K562 (cell line): ENCODE measurements at regions not wholly inside any gene's neighbourhood (a gene's known extent, or its start where the extent isn't known, plus 50 kb on each side); places are given as distances from the start of the nearest gene placed in this dataset.

Experiments used
- ATAC-seq: fragments of 200-7000 bp; cut with Tn5 transposase; 3 replicates; pipeline ENCODE4 v1.9.1; 2020; ENCODE audit warnings: moderate library complexity
- BruUV-seq: library from RNA; stranded (reverse); fragments of 400-500 nt; replicated peaks from 2 replicates; lab custom pipeline; 2021; lab: Mats Ljungman, UMichigan
- CTCF ChIA-PET: fragments of 300-600 bp; formaldehyde crosslinking; extraction: SDS; loops from one replicate; lab custom pipeline; 2021; ENCODE audit warnings: low intra/inter-chr PET ratio; lab: Yijun Ruan, JAX
- POLR2A ChIA-PET: fragments of 300-600, 350-650 bp; sonication (Branson Sonifier 250); formaldehyde crosslinking; extraction: SDS; loops from one replicate; lab custom pipeline; 2021; ENCODE audit warnings: antibody characterized with exemption, inconsistent platforms; lab: Yijun Ruan, JAX
- DNase-seq, 4 experiments: peaks; one replicate each; pipeline versions ENCODE4 v3.0.0 to v3.0.0-alpha.2; 2011 to 2018; ENCODE audit warnings: low spot score in 3 of 4, mixed read lengths in 3 of 4; ENCODE audit errors: extremely low read depth in 1 of 4
- FAIRE-seq: peaks from 2 replicates; lab custom pipeline; 2011; peaks lifted over from hg19 to GRCh38; lab: Jason Lieb, UNC
- H2AFZ ChIP-seq: 2 replicates; pipeline ENCODE4 v1.6.0; 2011; ENCODE audit warnings: low read depth, low read length, control low read depth, inconsistent platforms
- H3K27ac ChIP-seq: fragments of 200-600 bp; 3 replicates; pipeline ENCODE4 v1.8.0; 2011; ENCODE audit warnings: low read depth, mild to moderate bottlenecking, control low read depth, inconsistent platforms, low read length, moderate library complexity, mixed read lengths; ENCODE audit errors: extremely low read depth
- H3K27me3 ChIP-seq, 2 experiments: fragments of 300-600 bp in 1 of 2; 2 replicates in 1 of 2; 3 replicates in 1 of 2; pipeline versions ENCODE4 v1.6.0 to v1.8.0; 2011; ENCODE audit warnings: inconsistent platforms in 2 of 2, low read length in 2 of 2, mild to moderate bottlenecking in 1 of 2, mixed read lengths in 1 of 2, moderate library complexity in 1 of 2; ENCODE audit not compliant: control insufficient read depth in 2 of 2, insufficient read depth in 2 of 2
- H3K36me3 ChIP-seq: fragments of 300-600 bp; 3 replicates; pipeline ENCODE4 v1.8.0; 2011; ENCODE audit warnings: mild to moderate bottlenecking, low read length, inconsistent platforms; ENCODE audit not compliant: control insufficient read depth, insufficient read depth
- H3K4me1 ChIP-seq, 2 experiments: fragments of 200-600 bp in 1 of 2; replicated peaks in 1 of 2; 2 replicates in 1 of 2; 3 replicates in 1 of 2; pipeline versions ENCODE4 v1.5.1 to v1.8.0; 2011; ENCODE audit warnings: inconsistent platforms in 2 of 2, low read length in 2 of 2, mild to moderate bottlenecking in 1 of 2, mixed read lengths in 1 of 2, moderate library complexity in 1 of 2; ENCODE audit not compliant: control insufficient read depth in 2 of 2, insufficient read depth in 2 of 2
- H3K4me2 ChIP-seq: 2 replicates; pipeline ENCODE4 v1.6.1; 2011; ENCODE audit warnings: low read length, control low read depth, inconsistent platforms, mixed read lengths; ENCODE audit not compliant: insufficient read depth
- H3K4me3 ChIP-seq: fragments of 200-600 bp; sonication (generic), shearing (Covaris generic); 2 replicates; pipeline ENCODE4 v1.5.1; 2016; ENCODE audit warnings: control low read depth, inconsistent platforms
- H3K79me2 ChIP-seq: fragments of 200-600 bp; 3 replicates; pipeline ENCODE4 v1.8.0; 2011; ENCODE audit warnings: low read length, inconsistent platforms; ENCODE audit not compliant: control insufficient read depth, insufficient read depth
- H3K9ac ChIP-seq, 2 experiments: 2 replicates each; pipeline versions ENCODE4 v1.6.0 to v1.6.1; 2011; ENCODE audit warnings: low read depth in 2 of 2, low read length in 2 of 2, control low read depth in 1 of 2, inconsistent platforms in 1 of 2, mild to moderate bottlenecking in 1 of 2, mixed read lengths in 1 of 2; ENCODE audit not compliant: insufficient read depth in 1 of 2
- H3K9me1 ChIP-seq: one replicate; pipeline ENCODE4 v1.6.0; 2011; ENCODE audit warnings: inconsistent platforms, mild to moderate bottlenecking, low read length, moderate library complexity; ENCODE audit not compliant: control insufficient read depth, insufficient read depth
- H3K9me3 ChIP-seq: replicated peaks from 2 replicates; pipeline ENCODE4 v1.5.1; 2011; ENCODE audit warnings: low read depth, low read length, inconsistent platforms; ENCODE audit not compliant: control insufficient read depth, insufficient read depth
- H4K20me1 ChIP-seq: replicated peaks from 2 replicates; pipeline ENCODE4 v1.6.1; 2011; ENCODE audit warnings: low read length, inconsistent platforms, mixed read lengths; ENCODE audit not compliant: control insufficient read depth, insufficient read depth
- ASH1L ChIP-seq: fragments of 450-650 bp; IDR thresholded peaks from 2 replicates; pipeline ENCODE4 v1.6.1; 2018; ENCODE audit warnings: borderline replicate concordance, mild to moderate bottlenecking, low read depth; ENCODE audit not compliant: partially characterized antibody
- CHD2 ChIP-seq: IDR thresholded peaks from 2 replicates; pipeline ENCODE4 v1.6.1; 2011; ENCODE audit warnings: low read depth, low read length
- FOS ChIP-seq: IDR thresholded peaks from 3 replicates; pipeline ENCODE4 v1.6.1; 2011; ENCODE audit not compliant: insufficient read length; ENCODE audit errors: extremely low read depth
- HDGF ChIP-seq: fragments of 450-650 bp; IDR thresholded peaks from 2 replicates; pipeline ENCODE4 v1.6.1; 2016
- MED1 ChIP-seq: sonication (generic); formaldehyde crosslinking; IDR thresholded peaks from 2 replicates; pipeline ENCODE4 v1.8.1; 2023; ENCODE audit warnings: missing genetic modification reagents, borderline replicate concordance
- NFYB ChIP-seq: IDR thresholded peaks from 2 replicates; pipeline ENCODE4 v1.6.1; 2011; ENCODE audit warnings: mild to moderate bottlenecking, moderate library complexity; ENCODE audit not compliant: insufficient read length; ENCODE audit errors: extremely low read depth
- SP2 ChIP-seq: IDR thresholded peaks from 2 replicates; pipeline ENCODE4 v1.6.1; 2011; ENCODE audit warnings: mild to moderate bottlenecking, low read depth, low read length, moderate library complexity; ENCODE audit not compliant: poor library complexity, severe bottlenecking; ENCODE audit errors: extremely low read depth
- WGBS: fragments of 100-300 bp; shearing (Covaris generic); methylation state at CpG from one replicate; pipeline ENCODE4 v1.1.6; 2016; ENCODE audit warnings: low coverage, mixed read lengths; ENCODE audit not compliant: insufficient coverage; ENCODE audit errors: missing lambda C conversion rate; 5-methylcytosine and 5-hydroxymethylcytosine counted together
- in situ Hi-C: fragments of 300-500 bp; cut with MboI; formaldehyde crosslinking; loops from 4 replicates; pipeline ENCODE4 v1.15.0; 2018; ENCODE audit warnings: inconsistent platforms, mixed read lengths
- intact Hi-C: fragments of 100-400 bp; cut with micrococcal nuclease; formaldehyde crosslinking; loops from 2 replicates; pipeline ENCODE4 v1.14.2; 2022
- TF ChIP-seq, protein P1 (sequence below): IDR thresholded peaks from 3 replicates; pipeline ENCODE4 v1.6.1; 2011; ENCODE audit warnings: borderline replicate concordance, mild to moderate bottlenecking; ENCODE audit not compliant: insufficient read length, insufficient read depth
- TF ChIP-seq, protein P2 (sequence below): fragments of 450-650 bp; IDR thresholded peaks from 2 replicates; pipeline ENCODE4 v1.6.1; 2016
- TF ChIP-seq, protein P3 (sequence below): fragments of 450-650 bp; IDR thresholded peaks from 2 replicates; pipeline ENCODE4 v1.6.1; 2016; ENCODE audit warnings: borderline replicate concordance
- TF ChIP-seq, protein P4 (sequence below), 2 experiments: IDR thresholded peaks in 1 of 2; conservative IDR thresholded peaks in 1 of 2; 2 replicates each; pipeline ENCODE4 v1.6.1; 2016; ENCODE audit warnings: low read depth in 2 of 2, mild to moderate bottlenecking in 1 of 2, missing compliant biosample characterization in 1 of 2, missing genetic modification characterization in 1 of 2, moderate library complexity in 1 of 2

DNA sequence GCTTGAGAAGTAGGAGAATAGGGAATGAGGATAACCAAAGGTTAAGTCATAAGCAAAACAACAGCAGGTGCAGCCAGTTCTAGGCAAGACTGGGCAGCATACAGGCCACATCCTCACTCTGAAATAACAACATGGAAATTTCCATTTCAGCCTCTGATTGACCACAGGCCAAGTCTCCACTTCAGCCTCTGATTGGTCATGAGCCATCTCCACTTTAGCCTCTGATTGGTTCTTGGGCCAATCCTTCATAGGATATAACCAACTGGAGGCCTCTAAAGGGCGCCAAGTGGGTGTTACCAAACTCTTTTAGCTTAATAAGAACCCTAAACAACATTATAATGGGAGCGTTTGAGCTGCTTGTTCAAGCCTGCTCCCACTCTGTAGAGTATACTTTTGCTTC, 512.0 kb downstream of the NPIPA7 start:
- H4K20me1 ChIP-seq: no peaks in the 10 kb centered on the region
- DNase-seq (peak in 2 of 4 experiments; percentile 13 to 27), ATAC-seq (peak; percentile 74), FAIRE-seq (no peak)
- no peaks in the 10 kb centered on the region for H3K79me2 ChIP-seq
- no peaks in the 10 kb centered on the region for H3K9me1 ChIP-seq
- H3K36me3 ChIP-seq: no peaks in the 10 kb centered on the region
- 12% methylated on average over 2 of the region's 2 CpGs for WGBS
- no peak overlapping the region for H3K4me3 ChIP-seq
- H3K27ac ChIP-seq: no peak overlapping the region
- BruUV-seq: no TSS peak
- no peak overlapping the region for H2AFZ ChIP-seq
- H3K9ac ChIP-seq: no peak overlapping the region
- ChIA-PET POLR2A (interaction anchor here (0.7 kb wide), 1 partner anchor 23 kb away, joined by 3 read pairs; no protein-coding TSS in a partner anchor), CTCF (no interaction called here)
- H3K9me3 ChIP-seq: no peaks in the 10 kb centered on the region
- H3K4me2 ChIP-seq: no peak overlapping the region
- intact Hi-C loops (no loop called here), in situ Hi-C loops (no loop called here)
- H3K27me3 ChIP-seq: peaks cover 5 to 10% of the 10 kb centered on the region in 2 experiments; a peak in 3 of 5 replicates
- TF ChIP-seq NFYB (peak; percentile 65), HDGF (no peak), MED1 (no peak), CHD2 (0 out of 2 replicates have a peak, but pooled peaks have one; percentile 36), FOS (peak; percentile 78), ASH1L (peak; percentile 58), SP2 (peak; percentile 17)
- TF ChIP-seq, protein P1, sequence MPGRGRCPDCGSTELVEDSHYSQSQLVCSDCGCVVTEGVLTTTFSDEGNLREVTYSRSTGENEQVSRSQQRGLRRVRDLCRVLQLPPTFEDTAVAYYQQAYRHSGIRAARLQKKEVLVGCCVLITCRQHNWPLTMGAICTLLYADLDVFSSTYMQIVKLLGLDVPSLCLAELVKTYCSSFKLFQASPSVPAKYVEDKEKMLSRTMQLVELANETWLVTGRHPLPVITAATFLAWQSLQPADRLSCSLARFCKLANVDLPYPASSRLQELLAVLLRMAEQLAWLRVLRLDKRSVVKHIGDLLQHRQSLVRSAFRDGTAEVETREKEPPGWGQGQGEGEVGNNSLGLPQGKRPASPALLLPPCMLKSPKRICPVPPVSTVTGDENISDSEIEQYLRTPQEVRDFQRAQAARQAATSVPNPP: no peak
- TF ChIP-seq, protein P2, sequence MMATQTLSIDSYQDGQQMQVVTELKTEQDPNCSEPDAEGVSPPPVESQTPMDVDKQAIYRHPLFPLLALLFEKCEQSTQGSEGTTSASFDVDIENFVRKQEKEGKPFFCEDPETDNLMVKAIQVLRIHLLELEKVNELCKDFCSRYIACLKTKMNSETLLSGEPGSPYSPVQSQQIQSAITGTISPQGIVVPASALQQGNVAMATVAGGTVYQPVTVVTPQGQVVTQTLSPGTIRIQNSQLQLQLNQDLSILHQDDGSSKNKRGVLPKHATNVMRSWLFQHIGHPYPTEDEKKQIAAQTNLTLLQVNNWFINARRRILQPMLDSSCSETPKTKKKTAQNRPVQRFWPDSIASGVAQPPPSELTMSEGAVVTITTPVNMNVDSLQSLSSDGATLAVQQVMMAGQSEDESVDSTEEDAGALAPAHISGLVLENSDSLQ: peak; percentile 96
- TF ChIP-seq, protein P3, sequence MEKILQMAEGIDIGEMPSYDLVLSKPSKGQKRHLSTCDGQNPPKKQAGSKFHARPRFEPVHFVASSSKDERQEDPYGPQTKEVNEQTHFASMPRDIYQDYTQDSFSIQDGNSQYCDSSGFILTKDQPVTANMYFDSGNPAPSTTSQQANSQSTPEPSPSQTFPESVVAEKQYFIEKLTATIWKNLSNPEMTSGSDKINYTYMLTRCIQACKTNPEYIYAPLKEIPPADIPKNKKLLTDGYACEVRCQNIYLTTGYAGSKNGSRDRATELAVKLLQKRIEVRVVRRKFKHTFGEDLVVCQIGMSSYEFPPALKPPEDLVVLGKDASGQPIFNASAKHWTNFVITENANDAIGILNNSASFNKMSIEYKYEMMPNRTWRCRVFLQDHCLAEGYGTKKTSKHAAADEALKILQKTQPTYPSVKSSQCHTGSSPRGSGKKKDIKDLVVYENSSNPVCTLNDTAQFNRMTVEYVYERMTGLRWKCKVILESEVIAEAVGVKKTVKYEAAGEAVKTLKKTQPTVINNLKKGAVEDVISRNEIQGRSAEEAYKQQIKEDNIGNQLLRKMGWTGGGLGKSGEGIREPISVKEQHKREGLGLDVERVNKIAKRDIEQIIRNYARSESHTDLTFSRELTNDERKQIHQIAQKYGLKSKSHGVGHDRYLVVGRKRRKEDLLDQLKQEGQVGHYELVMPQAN: no peak
- TF ChIP-seq, protein P4, sequence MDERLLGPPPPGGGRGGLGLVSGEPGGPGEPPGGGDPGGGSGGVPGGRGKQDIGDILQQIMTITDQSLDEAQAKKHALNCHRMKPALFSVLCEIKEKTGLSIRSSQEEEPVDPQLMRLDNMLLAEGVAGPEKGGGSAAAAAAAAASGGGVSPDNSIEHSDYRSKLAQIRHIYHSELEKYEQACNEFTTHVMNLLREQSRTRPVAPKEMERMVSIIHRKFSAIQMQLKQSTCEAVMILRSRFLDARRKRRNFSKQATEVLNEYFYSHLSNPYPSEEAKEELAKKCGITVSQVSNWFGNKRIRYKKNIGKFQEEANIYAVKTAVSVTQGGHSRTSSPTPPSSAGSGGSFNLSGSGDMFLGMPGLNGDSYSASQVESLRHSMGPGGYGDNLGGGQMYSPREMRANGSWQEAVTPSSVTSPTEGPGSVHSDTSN (CRISPR knock-in tag; IDR thresholded peaks at IDR 0.05; ENCODE audit: low read depth): no peak
- TF ChIP-seq, protein P4 (tag; conservative IDR thresholded peaks at IDR 0.05; ENCODE audit: low read depth): peak; percentile 67
- no peaks in the 10 kb centered on the region for H3K4me1 ChIP-seq
